ENCODE measurements at regions not wholly inside any gene's neighbourhood (a gene's known extent, or its start where the extent isn't known, plus 50 kb on each side); places are given as distances from the start of the nearest gene placed in this dataset.

GRCh38 chr13:85651440-85651839 lies 147.8 kb downstream of the SLITRK6 start:
- no peak overlapping the region for H2AFZ ChIP-seq (ENCODE audit: low read depth, low read length)
- H3K4me3 ChIP-seq (ENCODE audit: low read depth in 1 of 2, low read length in 2 of 2): no peak overlapping the region
- TF ChIP-seq EZH2 (IDR thresholded peaks at IDR 0.05; ENCODE audit: borderline replicate concordance, low read depth, low read length, severe bottlenecking): no peak
- TF ChIP-seq CTCF (IDR thresholded peaks at IDR 0.05; ENCODE audit: borderline replicate concordance, extremely low read depth, low read length, poor library complexity, severe bottlenecking): no peak
- no peaks in the 10 kb centered on the region for H3K4me1 ChIP-seq (ENCODE audit: insufficient read depth, low read length)
- no peak overlapping the region for H3K27ac ChIP-seq (ENCODE audit: low read length)
- H3K27me3 ChIP-seq (ENCODE audit: insufficient read depth, low read length, poor library complexity): no peaks in the 10 kb centered on the region
- ATAC-seq (ENCODE audit: insufficient read depth, low read depth): no peak
- H3K9ac ChIP-seq (ENCODE audit: low read depth, low read length): no peak overlapping the region
- no peak for DNase-seq
- no peaks in the 10 kb centered on the region for H4K20me1 ChIP-seq (ENCODE audit: insufficient read depth, low read length)
- no peaks in the 10 kb centered on the region for H3K9me3 ChIP-seq (ENCODE audit: insufficient read depth, low read length, severe bottlenecking)
- no peaks in the 10 kb centered on the region for H3K36me3 ChIP-seq (ENCODE audit: insufficient read depth, low read length)
- H3K4me2 ChIP-seq (ENCODE audit: insufficient read depth, low read length): no peak overlapping the region
- no peaks in the 10 kb centered on the region for H3K79me2 ChIP-seq (ENCODE audit: insufficient read depth, low read length)

GRCh38 chr13:85650613-85651012 lies 148.6 kb downstream of the SLITRK6 start:
- Histone ChIP-seq H3K79me2 (ENCODE audit: insufficient read depth, low read length) (no peaks in the 10 kb centered on the region), H3K4me1 (ENCODE audit: insufficient read depth, low read length) (no peaks in the 10 kb centered on the region), H3K36me3 (ENCODE audit: insufficient read depth, low read length) (no peaks in the 10 kb centered on the region), H3K27ac (ENCODE audit: low read length) (no peak overlapping the region), H2AFZ (ENCODE audit: low read depth, low read length) (no peak overlapping the region), H3K9ac (ENCODE audit: low read depth, low read length) (no peak overlapping the region), H4K20me1 (ENCODE audit: insufficient read depth, low read length) (no peaks in the 10 kb centered on the region), H3K9me3 (ENCODE audit: insufficient read depth, low read length, severe bottlenecking) (no peaks in the 10 kb centered on the region), H3K4me3 (ENCODE audit: low read depth in 1 of 2, low read length in 2 of 2) (no peak overlapping the region), H3K27me3 (ENCODE audit: insufficient read depth, low read length, poor library complexity) (no peaks in the 10 kb centered on the region), H3K4me2 (ENCODE audit: insufficient read depth, low read length) (no peak overlapping the region)
- DNase-seq: no peak
- TF ChIP-seq EZH2 (IDR thresholded peaks at IDR 0.05; ENCODE audit: borderline replicate concordance, low read depth, low read length, severe bottlenecking): no peak
- no peak for TF ChIP-seq CTCF (IDR thresholded peaks at IDR 0.05; ENCODE audit: borderline replicate concordance, extremely low read depth, low read length, poor library complexity, severe bottlenecking)
- no peak for ATAC-seq (ENCODE audit: insufficient read depth, low read depth)

GRCh38 chr13:85640727-85641126 lies 158.5 kb downstream of the SLITRK6 start:
- Histone ChIP-seq H2AFZ (ENCODE audit: low read depth, low read length) (no peak overlapping the region), H4K20me1 (ENCODE audit: insufficient read depth, low read length) (no peaks in the 10 kb centered on the region), H3K4me2 (ENCODE audit: insufficient read depth, low read length) (no peak overlapping the region), H3K9me3 (ENCODE audit: insufficient read depth, low read length, severe bottlenecking) (no peaks in the 10 kb centered on the region), H3K4me1 (ENCODE audit: insufficient read depth, low read length) (no peaks in the 10 kb centered on the region), H3K27me3 (ENCODE audit: insufficient read depth, low read length, poor library complexity) (no peaks in the 10 kb centered on the region), H3K9ac (ENCODE audit: low read depth, low read length) (no peak overlapping the region), H3K36me3 (ENCODE audit: insufficient read depth, low read length) (no peaks in the 10 kb centered on the region), H3K79me2 (ENCODE audit: insufficient read depth, low read length) (no peaks in the 10 kb centered on the region), H3K27ac (ENCODE audit: low read length) (no peak overlapping the region), H3K4me3 (ENCODE audit: low read depth in 1 of 2, low read length in 2 of 2) (no peak overlapping the region)
- ATAC-seq (ENCODE audit: insufficient read depth, low read depth) (no peak), DNase-seq (no peak)
- TF ChIP-seq EZH2 (IDR thresholded peaks at IDR 0.05; ENCODE audit: borderline replicate concordance, low read depth, low read length, severe bottlenecking) (no peak), CTCF (IDR thresholded peaks at IDR 0.05; ENCODE audit: borderline replicate concordance, extremely low read depth, low read length, poor library complexity, severe bottlenecking) (no peak)

- Histone ChIP-seq H3K27ac (ENCODE audit: low read length) (no peak overlapping the region), H2AFZ (ENCODE audit: low read depth, low read length) (no peak overlapping the region), H3K79me2 (ENCODE audit: insufficient read depth, low read length) (no peaks in the 10 kb centered on the region), H3K36me3 (ENCODE audit: insufficient read depth, low read length) (no peaks in the 10 kb centered on the region), H3K9me3 (ENCODE audit: insufficient read depth, low read length, severe bottlenecking) (no peaks in the 10 kb centered on the region), H3K4me1 (ENCODE audit: insufficient read depth, low read length) (no peaks in the 10 kb centered on the region), H3K4me2 (ENCODE audit: insufficient read depth, low read length) (no peak overlapping the region), H3K4me3 (ENCODE audit: low read depth in 1 of 2, low read length in 2 of 2) (no peak overlapping the region), H3K9ac (ENCODE audit: low read depth, low read length) (no peak overlapping the region), H4K20me1 (ENCODE audit: insufficient read depth, low read length) (no peaks in the 10 kb centered on the region), H3K27me3 (ENCODE audit: insufficient read depth, low read length, poor library complexity) (no peaks in the 10 kb centered on the region)
- ATAC-seq (ENCODE audit: insufficient read depth, low read depth) (no peak), DNase-seq (no peak)
- no peak for TF ChIP-seq CTCF (IDR thresholded peaks at IDR 0.05; ENCODE audit: borderline replicate concordance, extremely low read depth, low read length, poor library complexity, severe bottlenecking)
- no peak for TF ChIP-seq EZH2 (IDR thresholded peaks at IDR 0.05; ENCODE audit: borderline replicate concordance, low read depth, low read length, severe bottlenecking)
Measured at GRCh38 chr13:85638815-85639393, 160.3 kb downstream of the SLITRK6 start.
